AG04449 (cell line): ENCODE measurements at regions not wholly inside any gene's neighbourhood (a gene's known extent, or its start where the extent isn't known, plus 50 kb on each side); places are given as distances from the start of the nearest gene placed in this dataset.

Source experiments
- CTCF ChIA-PET: fragments of 350-600 bp; formaldehyde crosslinking; extraction: SDS; loops from one replicate; lab custom pipeline; 2021; ENCODE audit warnings: antibody characterized with exemption; lab: Yijun Ruan, JAX
- POLR2A ChIA-PET: fragments of 400-600, 350-600 bp; formaldehyde crosslinking; extraction: SDS; loops from one replicate; lab custom pipeline; 2020; ENCODE audit warnings: antibody characterized with exemption, inconsistent platforms; lab: Yijun Ruan, JAX
- DNase-seq: peaks from one replicate; pipeline ENCODE4 v3.0.0-alpha.2; 2010; ENCODE audit warnings: low read depth, low spot score
- H3K4me3 ChIP-seq: 2 replicates; pipeline ENCODE4 v1.5.1; 2011; ENCODE audit warnings: low read depth, mild to moderate bottlenecking, control low read depth, low read length
- CTCF ChIP-seq: IDR thresholded peaks from one replicate; pipeline ENCODE4 v1.5.1; 2011; ENCODE audit warnings: mild to moderate bottlenecking, moderate library complexity, low read length, control low read depth, inconsistent platforms; ENCODE audit not compliant: insufficient read depth; ENCODE audit errors: missing control alignments

- H3K4me3 ChIP-seq, result no peak overlapping the region
- ChIA-PET CTCF (interaction anchor here (3.3 kb wide), 1 partner anchor 170 kb away, joined by 17 read pairs; no protein-coding TSS in a partner anchor), POLR2A (no interaction called here)
- TF ChIP-seq CTCF, result no peak
- no peak for DNase-seq
These were observed 60.7 kb upstream of the VRK1 start for GRCh38 chr14:96736439-96736838.

DNA sequence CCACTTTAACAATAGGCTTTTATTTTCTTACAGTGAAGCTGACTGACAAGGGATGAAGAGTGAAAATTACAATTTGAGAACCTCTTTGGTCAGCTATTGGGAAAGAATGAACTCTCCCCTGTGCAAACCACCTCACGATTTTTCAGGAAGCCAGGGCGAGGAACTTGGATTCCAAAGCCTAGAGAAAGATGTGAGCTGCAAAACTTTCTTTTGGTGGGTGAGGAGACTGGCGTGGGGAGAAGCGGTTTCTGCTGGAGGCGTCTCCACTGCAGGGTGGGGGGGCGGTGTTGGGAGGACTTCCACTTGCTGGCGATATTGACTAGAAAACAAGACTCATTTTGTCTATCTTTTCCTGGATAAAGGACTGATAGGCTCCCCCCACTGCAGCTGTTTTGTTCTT, 59.3 kb upstream of the VRK1 start:
- no peak for TF ChIP-seq CTCF
- CTCF ChIA-PET, result interaction anchor here (1.2 to 3.3 kb wide), 2 partner anchors 161 to 171 kb away, joined by 3 to 17 read pairs; no protein-coding TSS in a partner anchor
- no peak overlapping the region for H3K4me3 ChIP-seq
- POLR2A ChIA-PET, result no interaction called here
- DNase-seq, result no peak

DNA sequence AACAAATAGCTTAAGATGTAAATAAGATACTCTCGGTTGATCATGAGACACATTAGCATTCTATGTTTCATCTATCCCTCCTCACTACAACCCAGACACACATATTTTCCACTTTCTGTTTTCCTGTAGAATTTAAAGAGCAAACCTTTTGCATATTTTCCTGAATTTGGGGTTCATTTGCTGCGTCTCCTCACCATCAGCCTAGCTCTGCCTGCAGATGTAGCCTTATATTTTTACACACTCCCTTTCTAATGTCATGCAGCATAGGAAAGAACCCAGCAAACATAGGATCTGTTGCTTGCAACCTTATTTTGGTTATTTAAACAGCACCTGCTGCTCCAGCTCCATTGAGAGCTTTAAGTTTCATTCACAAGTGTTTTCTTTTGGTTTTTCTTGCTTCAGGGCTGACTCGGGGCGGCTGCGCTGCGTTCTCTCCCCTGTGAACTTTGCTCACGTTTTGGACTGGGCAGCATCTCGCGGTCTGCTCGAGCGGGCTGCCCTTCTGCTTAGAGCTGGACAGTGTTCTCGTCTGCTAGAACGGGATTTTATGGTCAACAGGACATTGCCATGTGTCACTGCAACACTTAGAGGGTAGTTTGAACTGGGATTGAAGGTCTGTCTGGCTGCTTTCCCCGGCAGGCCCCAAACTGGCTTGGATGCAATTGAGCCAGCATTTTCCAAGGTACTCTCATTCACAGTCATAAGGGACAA, 57.8 kb upstream of the VRK1 start:
- CTCF ChIA-PET, result interaction anchor here (0.7 to 3.7 kb wide), 7 partner anchors 9 to 223 kb away, joined by 3 to 83 read pairs (median 4); no protein-coding TSS in a partner anchor
- POLR2A ChIA-PET, result no interaction called here
- no peak for TF ChIP-seq CTCF

DNA sequence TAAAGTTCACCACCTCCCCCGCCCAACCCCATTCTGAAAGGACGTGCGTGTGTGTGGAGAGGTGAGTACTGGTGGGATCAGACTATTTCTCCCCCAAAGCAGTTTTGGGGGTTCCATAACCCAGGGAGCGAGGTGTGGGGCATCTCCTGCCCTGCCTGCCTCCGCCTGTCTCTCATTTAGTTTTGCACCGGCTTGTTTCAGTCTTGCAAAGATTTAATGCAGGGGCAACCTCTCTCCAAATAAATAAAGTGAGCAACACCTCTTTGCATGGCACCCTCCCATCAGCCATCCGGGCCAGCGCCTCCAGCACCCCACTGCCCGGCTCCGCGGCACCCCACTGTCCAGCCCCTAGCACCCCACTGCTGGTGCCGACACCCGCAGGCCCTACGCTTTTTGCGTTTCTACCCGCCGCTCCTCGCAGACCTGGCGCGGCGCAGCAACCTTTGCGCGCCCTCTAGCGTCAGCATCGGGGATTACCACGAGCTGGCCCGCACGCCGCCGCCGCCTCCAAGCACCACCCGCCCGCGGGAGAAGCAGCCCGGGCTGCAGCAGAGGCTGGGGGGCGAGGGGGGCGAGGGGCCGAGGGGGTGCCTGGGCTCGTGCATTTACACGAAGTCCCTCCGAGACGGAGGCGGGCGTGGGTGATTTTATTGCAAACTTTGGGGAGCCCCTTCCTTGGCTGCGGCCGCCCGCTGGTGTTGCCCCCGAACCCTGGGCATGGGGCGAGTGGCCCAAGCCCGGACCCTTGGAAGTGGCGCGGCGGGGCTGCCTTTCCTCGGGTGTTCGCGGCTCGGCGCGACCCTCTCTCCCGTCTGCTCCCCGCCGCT, 55.8 kb upstream of the VRK1 start:
- H3K4me3 ChIP-seq, result peak overlapping the region; percentile 65
- peak; percentile 98 for TF ChIP-seq CTCF
- ChIA-PET POLR2A (no interaction called here), CTCF (interaction anchor here (0.6 to 3.7 kb wide), 15 partner anchors 8 to 184 kb away, joined by 3 to 83 read pairs (median 5); no protein-coding TSS in a partner anchor)
- DNase-seq, result no peak

More for the DNA sequence above, 57.8 kb upstream of the VRK1 start:
- no peak for DNase-seq
- H3K4me3 ChIP-seq, result no peak overlapping the region

GRCh38 chr14:96744262-96744661, 52.9 kb upstream of the VRK1 start:
- H3K4me3 ChIP-seq, result no peak overlapping the region
- ChIA-PET POLR2A (no interaction called here), CTCF (interaction anchor here (1.0 to 4.3 kb wide), 3 partner anchors 13 to 177 kb away, joined by 3 to 30 read pairs (median 4); no protein-coding TSS in a partner anchor)
- no peak for TF ChIP-seq CTCF
- DNase-seq, result no peak
